Keratinocyte (primary cell): ENCODE measurements at regions not wholly inside any gene's neighbourhood (a gene's known extent, or its start where the extent isn't known, plus 50 kb on each side); places are given as distances from the start of the nearest gene placed in this dataset.

Source experiments
- DNase-seq: peaks from one replicate; pipeline ENCODE4 v3.0.0-alpha.2; 2011; ENCODE audit warnings: low read depth, missing footprints, low spot score
- FAIRE-seq: peaks from 2 replicates; lab custom pipeline; 2011; peaks lifted over from hg19 to GRCh38; lab: Jason Lieb, UNC
- H2AFZ ChIP-seq: 2 replicates; pipeline ENCODE4 v1.6.0; 2012; ENCODE audit warnings: low read length, control low read depth, inconsistent platforms; ENCODE audit not compliant: control insufficient read depth
- H3K27ac ChIP-seq: 2 replicates; pipeline ENCODE4 v1.5.1; 2011; ENCODE audit warnings: low read length; ENCODE audit not compliant: control insufficient read depth, insufficient read depth
- H3K27me3 ChIP-seq: 3 replicates; pipeline ENCODE4 v1.6.0; 2011; ENCODE audit warnings: low read length; ENCODE audit not compliant: control insufficient read depth, insufficient read depth; ENCODE audit errors: extremely low read depth
- H3K36me3 ChIP-seq, 2 experiments: 2 replicates in 1 of 2; 3 replicates in 1 of 2; pipeline ENCODE4 v1.5.1; 2011; ENCODE audit warnings: low read length in 2 of 2, mild to moderate bottlenecking in 1 of 2; ENCODE audit not compliant: control insufficient read depth in 2 of 2, insufficient read depth in 2 of 2; ENCODE audit errors: extremely low read depth in 1 of 2
- H3K4me1 ChIP-seq: 3 replicates; pipeline ENCODE4 v1.5.1; 2011; ENCODE audit warnings: low read length; ENCODE audit not compliant: control insufficient read depth, insufficient read depth; ENCODE audit errors: extremely low read depth
- H3K4me2 ChIP-seq: 3 replicates; pipeline ENCODE4 v1.6.0; 2011; ENCODE audit warnings: low read depth, low read length; ENCODE audit not compliant: control insufficient read depth, insufficient read depth; ENCODE audit errors: extremely low read depth
- H3K4me3 ChIP-seq, 3 experiments: fragments of 200-600 bp in 1 of 3; sonication (generic) in 1 of 3; 2 replicates in 2 of 3; 3 replicates in 1 of 3; pipeline ENCODE4 v1.5.1; 2011 to 2016; ENCODE audit warnings: low read length in 3 of 3, mild to moderate bottlenecking in 3 of 3, control low read depth in 2 of 3, inconsistent platforms in 1 of 3, low read depth in 1 of 3, mixed read lengths in 1 of 3, mixed run types in 1 of 3, moderate library complexity in 1 of 3; ENCODE audit not compliant: control insufficient read depth in 2 of 3, insufficient read depth in 2 of 3; ENCODE audit errors: extremely low read depth in 1 of 3
- H3K79me2 ChIP-seq: 2 replicates; pipeline ENCODE4 v1.6.0; 2012; ENCODE audit warnings: low read length; ENCODE audit not compliant: control insufficient read depth, insufficient read depth
- H3K9ac ChIP-seq: 3 replicates; pipeline ENCODE4 v1.6.0; 2011; ENCODE audit warnings: low read length; ENCODE audit not compliant: control insufficient read depth, insufficient read depth; ENCODE audit errors: extremely low read depth
- H3K9me1 ChIP-seq: 3 replicates; pipeline ENCODE4 v1.6.0; 2011; ENCODE audit warnings: low read length; ENCODE audit not compliant: control insufficient read depth, insufficient read depth; ENCODE audit errors: extremely low read depth
- H3K9me3 ChIP-seq: 2 replicates; pipeline ENCODE4 v1.5.1; 2012; ENCODE audit warnings: low read depth, low read length; ENCODE audit not compliant: control insufficient read depth
- H4K20me1 ChIP-seq: 3 replicates; pipeline ENCODE4 v1.6.0; 2011; ENCODE audit warnings: low read length; ENCODE audit not compliant: control insufficient read depth, insufficient read depth; ENCODE audit errors: extremely low read depth
- CTCF ChIP-seq, 3 experiments: IDR thresholded peaks in 1 of 3; conservative IDR thresholded peaks in 1 of 3; optimal IDR thresholded peaks in 1 of 3; 2 replicates in 2 of 3; 3 replicates in 1 of 3; pipeline versions ENCODE3 to v1.5.1; 2011; ENCODE audit warnings: low read length in 3 of 3, mild to moderate bottlenecking in 3 of 3, moderate library complexity in 2 of 3, control low read depth in 1 of 3, inconsistent platforms in 1 of 3; ENCODE audit not compliant: insufficient read depth in 2 of 3; ENCODE audit errors: extremely low read depth in 1 of 3
- EZH2 ChIP-seq: IDR thresholded peaks from one replicate; pipeline ENCODE4 v1.6.1; 2012; ENCODE audit warnings: inconsistent platforms, mild to moderate bottlenecking, low read length, moderate library complexity
- dilution Hi-C: fragments of 300-500 bp; cut with MboI; formaldehyde crosslinking; loops from one replicate; pipeline ENCODE4 v1.7.0; 2020; ENCODE audit warnings: low sequenced_read_pairs; ENCODE audit not compliant: extremely low pct_ligation_motif_present

- dilution Hi-C loops, result no loop called here
- H3K27me3 ChIP-seq, result no peaks in the 10 kb centered on the region
- FAIRE-seq (no peak), DNase-seq (no peak)
- H3K27ac ChIP-seq, result no peak overlapping the region
- no peak overlapping the region for H3K9ac ChIP-seq
- no peaks in the 10 kb centered on the region for H3K9me3 ChIP-seq
- TF ChIP-seq EZH2 (no peak), CTCF (optimal IDR thresholded peaks at IDR 0.05 in 1 of 3, IDR thresholded peaks at IDR 0.05 in 1 of 3, conservative IDR thresholded peaks at IDR 0.05 in 1 of 3; ENCODE audit: extremely low read depth in 1 of 3, insufficient read depth in 2 of 3, low read length in 3 of 3) (no peak)
- no peaks in the 10 kb centered on the region for H3K9me1 ChIP-seq
- no peak overlapping the region for H2AFZ ChIP-seq
- H4K20me1 ChIP-seq, result no peaks in the 10 kb centered on the region
- H3K4me2 ChIP-seq, result no peak overlapping the region
- no peaks in the 10 kb centered on the region for H3K79me2 ChIP-seq
- H3K36me3 ChIP-seq, result no peaks in the 10 kb centered on the region
- H3K4me1 ChIP-seq, result no peaks in the 10 kb centered on the region
- H3K4me3 ChIP-seq, result no peak overlapping the region
Measured at GRCh38 chr16:31785126-31785525, 88.5 kb upstream of the ZNF267 start.

GRCh38 chr16:31807086-31807485 lies 66.5 kb upstream of the ZNF267 start:
- Histone ChIP-seq H3K4me3 (no peak overlapping the region), H3K4me2 (no peak overlapping the region), H3K4me1 (no peaks in the 10 kb centered on the region), H3K9me3 (no peaks in the 10 kb centered on the region), H3K79me2 (no peaks in the 10 kb centered on the region), H3K27me3 (no peaks in the 10 kb centered on the region), H2AFZ (no peak overlapping the region), H4K20me1 (no peaks in the 10 kb centered on the region), H3K36me3 (no peaks in the 10 kb centered on the region), H3K27ac (no peak overlapping the region), H3K9ac (no peak overlapping the region), H3K9me1 (no peaks in the 10 kb centered on the region)
- FAIRE-seq (no peak), DNase-seq (no peak)
- dilution Hi-C loops, result no loop called here
- no peak for TF ChIP-seq EZH2
- no peak for TF ChIP-seq CTCF (optimal IDR thresholded peaks at IDR 0.05 in 1 of 3, IDR thresholded peaks at IDR 0.05 in 1 of 3, conservative IDR thresholded peaks at IDR 0.05 in 1 of 3; ENCODE audit: extremely low read depth in 1 of 3, insufficient read depth in 2 of 3, low read length in 3 of 3)
